B cell (primary cell): ENCODE measurements at regions not wholly inside any gene's neighbourhood (a gene's known extent, or its start where the extent isn't known, plus 50 kb on each side); places are given as distances from the start of the nearest gene placed in this dataset.

Experiments used
- ATAC-seq: fragments of 200-7000 bp; cut with Tn5 transposase; one replicate; pipeline ENCODE4 v1.10.0; 2021; ENCODE audit warnings: low read depth, mild to moderate bottlenecking, moderate number of reproducible peaks, moderate library complexity
- CTCF ChIA-PET: fragments of 350-600 bp; sonication (Branson Sonifier 250); formaldehyde crosslinking; loops from one replicate; lab custom pipeline; 2021; ENCODE audit warnings: antibody characterized with exemption, inconsistent platforms; lab: Charles Lee
- POLR2A ChIA-PET: fragments of 350-600 bp; sonication (Branson Sonifier 250); formaldehyde crosslinking; loops from one replicate; lab custom pipeline; 2021; ENCODE audit warnings: antibody characterized with exemption; lab: Charles Lee
- DNase-seq: peaks from one replicate; pipeline ENCODE4 v3.0.0; 2013
- H2AFZ ChIP-seq: 2 replicates; pipeline ENCODE4 v1.6.1; 2012; ENCODE audit warnings: mild to moderate bottlenecking, low read depth, low read length; ENCODE audit not compliant: insufficient read depth, poor library complexity, severe bottlenecking
- H3K27ac ChIP-seq, 2 donors: 1 replicate in 1 of 2; 2 replicates in 1 of 2; pipeline ENCODE4 v1.5.1; 2012 to 2013; ENCODE audit warnings: low read length in 2 of 2, mild to moderate bottlenecking in 2 of 2, moderate library complexity in 1 of 2
- H3K27me3 ChIP-seq, 4 experiments: fragments of 200-600 bp in 1 of 4; sonication (generic) in 1 of 4; replicated peaks in 1 of 4; 1 replicate in 2 of 4; 2 replicates in 2 of 4; pipeline versions ENCODE4 v1.6.1 to v1.7.0; 2013 to 2016; ENCODE audit warnings: low read length in 3 of 4, mild to moderate bottlenecking in 2 of 4, mixed read lengths in 1 of 4, moderate library complexity in 1 of 4; ENCODE audit not compliant: insufficient read depth in 4 of 4, control insufficient read depth in 3 of 4; ENCODE audit errors: control extremely low read depth in 1 of 4
- H3K36me3 ChIP-seq, 2 experiments: replicated peaks in 1 of 2; 1 replicate in 1 of 2; 2 replicates in 1 of 2; pipeline versions ENCODE4 v1.6.1 to v1.7.1; 2013; ENCODE audit warnings: low read length in 1 of 2; ENCODE audit not compliant: insufficient read depth in 2 of 2, control insufficient read depth in 1 of 2; ENCODE audit errors: control extremely low read depth in 1 of 2, extremely low read depth in 1 of 2
- H3K4me1 ChIP-seq, 2 donors: fragments of 200-600 bp in 1 of 2; sonication (generic) in 1 of 2; 1 replicate in 1 of 2; 2 replicates in 1 of 2; pipeline versions ENCODE4 v1.5.1 to v1.6.1; 2013 to 2017; ENCODE audit warnings: low read length in 2 of 2; ENCODE audit not compliant: control insufficient read depth in 2 of 2, insufficient read depth in 2 of 2
- H3K4me2 ChIP-seq: replicated peaks from 2 replicates; pipeline ENCODE3; 2012; ENCODE audit warnings: mild to moderate bottlenecking, low read depth, low read length; ENCODE audit not compliant: poor library complexity, severe bottlenecking
- H3K4me3 ChIP-seq, 5 experiments: fragments of 200-600 bp in 1 of 5; sonication (generic) in 1 of 5; 1 replicate in 3 of 5; 2 replicates in 2 of 5; pipeline versions ENCODE4 v1.5.1 to v1.7.0; 2011 to 2016; ENCODE audit warnings: low read length in 4 of 5, mild to moderate bottlenecking in 4 of 5, low read depth in 2 of 5, control low read depth in 1 of 5, moderate library complexity in 1 of 5; ENCODE audit not compliant: insufficient read depth in 1 of 5; ENCODE audit errors: control extremely low read depth in 1 of 5, extremely low read depth in 1 of 5
- H3K79me2 ChIP-seq: fragments of 200-600 bp; sonication (generic); one replicate; pipeline ENCODE4 v1.6.0; 2016; ENCODE audit warnings: low read length; ENCODE audit not compliant: control insufficient read depth, insufficient read depth
- H3K9ac ChIP-seq: fragments of 200-600 bp; sonication (generic); 2 replicates; pipeline ENCODE4 v1.6.1; 2017; ENCODE audit warnings: mild to moderate bottlenecking, low read length, moderate library complexity
- H3K9me3 ChIP-seq, 3 donors: one replicate each; pipeline versions ENCODE4 v1.6.1 to v1.7.1; 2013; ENCODE audit warnings: low read length in 2 of 3; ENCODE audit not compliant: control insufficient read depth in 2 of 3, insufficient read depth in 1 of 3; ENCODE audit errors: control extremely low read depth in 1 of 3
- H4K20me1 ChIP-seq: 2 replicates; pipeline ENCODE4 v1.6.0; 2012; ENCODE audit warnings: mild to moderate bottlenecking, low read length; ENCODE audit not compliant: insufficient read depth, control insufficient read depth, poor library complexity, severe bottlenecking
- H3K27ac Mint-ChIP-seq: one replicate; pipeline ENCODE4 v1.8.0; 2021; ENCODE audit warnings: mixed read lengths
- H3K27me3 Mint-ChIP-seq: one replicate; pipeline ENCODE4 v1.8.0; 2021; ENCODE audit warnings: mixed read lengths
- H3K4me1 Mint-ChIP-seq: one replicate; pipeline ENCODE4 v1.8.0; 2021; ENCODE audit warnings: mixed read lengths
- H3K4me3 Mint-ChIP-seq: one replicate; pipeline ENCODE4 v1.8.0; 2021; ENCODE audit warnings: mixed read lengths
- H3K9me3 Mint-ChIP-seq: one replicate; pipeline ENCODE4 v1.8.0; 2022; ENCODE audit warnings: mixed read lengths; ENCODE audit not compliant: insufficient read depth
- CTCF ChIP-seq: fragments of 200-600 bp; IDR thresholded peaks from one replicate; pipeline ENCODE4 v1.8.0; 2022; ENCODE audit warnings: antibody characterized with exemption, mild to moderate bottlenecking
- EZH2 ChIP-seq: IDR thresholded peaks from 2 replicates; pipeline ENCODE4 v1.6.1; 2012; ENCODE audit warnings: borderline replicate concordance, low read depth, mild to moderate bottlenecking, moderate library complexity, low read length; ENCODE audit not compliant: insufficient read depth, poor library complexity, severe bottlenecking
- intact Hi-C: fragments of 100-400 bp; cut with micrococcal nuclease; formaldehyde crosslinking; loops from one replicate; pipeline ENCODE4 v1.10.0; 2022

GRCh38 chr13:69644447-69644846 lies 463.2 kb upstream of the ATXN8OS start:
- no peak overlapping the region for H3K27ac ChIP-seq
- no peaks in the 10 kb centered on the region for H3K36me3 ChIP-seq
- no peaks in the 10 kb centered on the region for H3K79me2 ChIP-seq
- TF ChIP-seq CTCF (no peak), EZH2 (no peak)
- H3K4me3 Mint-ChIP-seq, result no peak overlapping the region
- CTCF ChIA-PET, result no interaction called here
- H3K9ac ChIP-seq, result no peak overlapping the region
- no peaks in the 10 kb centered on the region for H3K4me1 Mint-ChIP-seq
- no peaks in the 10 kb centered on the region for H3K27me3 Mint-ChIP-seq
- H3K4me1 ChIP-seq, result no peaks in the 10 kb centered on the region
- no peak overlapping the region for H3K27ac Mint-ChIP-seq
- H2AFZ ChIP-seq, result no peak overlapping the region
- no peak for DNase-seq
- POLR2A ChIA-PET, result no interaction called here
- peaks cover 0 to 13% (median 2%) of the 10 kb centered on the region in 3 donors for H3K9me3 ChIP-seq
- no peaks in the 10 kb centered on the region for H3K9me3 Mint-ChIP-seq
- no peaks in the 10 kb centered on the region for H3K27me3 ChIP-seq
- no peaks in the 10 kb centered on the region for H4K20me1 ChIP-seq
- no peak overlapping the region for H3K4me3 ChIP-seq
- intact Hi-C loops, result no loop called here
- H3K4me2 ChIP-seq, result no peak overlapping the region
- no peak for ATAC-seq

- no peaks in the 10 kb centered on the region for H3K9me3 Mint-ChIP-seq
- H2AFZ ChIP-seq, result no peak overlapping the region
- ATAC-seq, result no peak
- H3K79me2 ChIP-seq, result no peaks in the 10 kb centered on the region
- H3K4me3 Mint-ChIP-seq, result no peak overlapping the region
- ChIA-PET POLR2A (no interaction called here), CTCF (no interaction called here)
- H3K27me3 Mint-ChIP-seq, result no peaks in the 10 kb centered on the region
- no peak for DNase-seq
- H3K9me3 ChIP-seq, result peaks cover 0 to 22% (median 2%) of the 10 kb centered on the region in 3 donors
- H3K9ac ChIP-seq, result no peak overlapping the region
- TF ChIP-seq CTCF, result no peak
- no peak for TF ChIP-seq EZH2
- H3K4me3 ChIP-seq, result no peak overlapping the region
- no peaks in the 10 kb centered on the region for H3K4me1 Mint-ChIP-seq
- intact Hi-C loops, result no loop called here
- H3K4me1 ChIP-seq, result no peaks in the 10 kb centered on the region
- H4K20me1 ChIP-seq, result no peaks in the 10 kb centered on the region
- H3K36me3 ChIP-seq, result no peaks in the 10 kb centered on the region
- H3K27me3 ChIP-seq, result no peaks in the 10 kb centered on the region
- H3K27ac ChIP-seq, result no peak overlapping the region
- H3K27ac Mint-ChIP-seq, result no peak overlapping the region
- no peak overlapping the region for H3K4me2 ChIP-seq
Observed at GRCh38 chr13:69641773-69642172, 465.9 kb upstream of the ATXN8OS start.
